GM21515 (cell line): ENCODE measurements at regions not wholly inside any gene's neighbourhood (a gene's known extent, or its start where the extent isn't known, plus 50 kb on each side); places are given as distances from the start of the nearest gene placed in this dataset.

Experiments used
- ATAC-seq: cut with Tn5 transposase; IDR thresholded peaks from one replicate; pipeline ENCODE4 v1.9.1; 2021; ENCODE audit not compliant: unreplicated experiment

DNA sequence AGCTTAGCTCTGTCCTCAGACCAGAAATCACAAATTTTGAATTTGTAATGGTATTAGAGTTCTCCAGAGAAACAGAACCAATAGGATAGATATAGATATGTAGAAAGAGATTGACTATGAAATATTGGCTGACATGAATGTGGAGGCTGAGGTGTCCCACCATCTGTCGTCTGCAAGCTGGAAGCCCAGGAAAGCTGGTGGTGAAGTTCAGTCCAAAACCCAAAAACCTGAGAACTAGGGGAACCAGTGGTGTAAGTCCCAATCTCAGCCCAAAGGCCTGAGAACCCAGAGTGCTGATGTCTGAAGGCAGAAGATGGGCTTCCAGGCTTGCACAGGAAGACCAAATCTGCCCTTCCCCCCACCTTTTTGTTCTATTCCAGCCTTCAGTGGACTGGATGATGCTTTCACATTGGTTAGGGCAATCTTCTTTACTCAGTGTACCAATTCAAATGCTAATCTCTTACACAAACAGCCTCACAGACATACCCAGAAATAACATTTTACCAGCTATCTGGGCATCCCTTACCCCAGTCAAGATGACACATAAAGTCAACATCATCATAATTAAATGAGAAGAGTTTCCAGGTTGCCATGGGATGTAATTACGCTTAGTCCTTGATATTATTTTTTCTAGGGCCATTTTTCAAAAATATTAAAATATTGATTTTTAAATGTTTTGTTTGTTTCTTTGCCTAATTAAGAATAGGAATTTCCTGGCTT, 570.8 kb downstream of the UTRN start:
- no peak for ATAC-seq

DNA sequence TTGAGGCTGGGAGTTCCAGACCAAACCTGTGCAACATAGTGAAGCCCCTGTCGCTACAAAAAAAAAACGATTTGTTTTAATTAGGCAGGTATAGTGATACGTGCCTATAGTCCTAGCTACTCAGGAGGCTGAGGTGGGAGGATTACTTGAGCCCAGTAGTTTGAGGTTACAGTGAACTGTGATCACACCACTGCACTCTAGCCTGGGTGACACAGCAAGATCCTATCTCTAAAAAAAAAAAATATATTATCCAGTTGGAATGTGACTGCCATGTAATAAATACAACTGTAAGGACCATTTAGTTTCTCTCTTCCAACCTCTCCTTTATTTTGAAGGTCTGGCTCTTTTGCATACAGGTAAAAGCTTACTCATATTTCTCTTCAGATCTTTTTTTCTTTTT, 571.5 kb downstream of the UTRN start:
- no peak for ATAC-seq

DNA sequence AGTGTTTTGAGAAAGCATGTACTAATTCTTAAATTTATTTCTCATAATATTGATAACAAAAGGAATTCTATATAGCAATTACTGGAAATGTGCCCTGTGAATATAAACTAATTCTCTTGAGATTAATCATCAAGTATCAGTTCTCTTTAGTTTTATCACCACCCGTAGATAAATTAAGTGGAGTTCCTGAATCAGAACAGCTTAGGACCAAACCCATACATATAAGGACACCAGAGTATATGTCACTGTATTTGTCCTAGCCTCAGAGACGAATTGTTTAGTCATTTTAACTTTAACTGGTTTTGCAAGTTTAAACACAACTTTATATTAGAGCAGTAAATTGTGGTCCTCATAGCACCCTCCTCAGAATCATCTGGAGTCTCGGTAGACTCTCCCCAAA, 572.0 kb downstream of the UTRN start:
- no peak for ATAC-seq

DNA sequence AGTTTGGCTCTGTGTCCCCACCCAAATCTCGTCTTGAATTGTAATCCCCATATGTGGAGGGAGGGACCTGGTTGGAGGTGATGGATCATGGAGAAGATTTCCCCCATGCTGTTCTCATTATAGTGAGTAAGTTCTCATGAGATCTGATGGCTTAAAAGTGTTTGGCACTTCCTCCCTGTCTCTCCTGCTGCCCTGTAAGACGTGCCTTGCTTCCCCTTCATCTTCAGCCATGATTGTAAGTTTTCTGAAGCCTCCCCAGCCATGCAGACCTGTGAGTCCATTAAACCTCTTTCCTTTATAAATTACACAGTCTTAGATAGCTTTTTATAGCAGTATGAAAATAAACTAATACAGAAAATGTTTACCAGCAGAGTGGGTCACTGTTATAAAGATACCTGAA, 577.6 kb downstream of the UTRN start:
- no peak for ATAC-seq

DNA sequence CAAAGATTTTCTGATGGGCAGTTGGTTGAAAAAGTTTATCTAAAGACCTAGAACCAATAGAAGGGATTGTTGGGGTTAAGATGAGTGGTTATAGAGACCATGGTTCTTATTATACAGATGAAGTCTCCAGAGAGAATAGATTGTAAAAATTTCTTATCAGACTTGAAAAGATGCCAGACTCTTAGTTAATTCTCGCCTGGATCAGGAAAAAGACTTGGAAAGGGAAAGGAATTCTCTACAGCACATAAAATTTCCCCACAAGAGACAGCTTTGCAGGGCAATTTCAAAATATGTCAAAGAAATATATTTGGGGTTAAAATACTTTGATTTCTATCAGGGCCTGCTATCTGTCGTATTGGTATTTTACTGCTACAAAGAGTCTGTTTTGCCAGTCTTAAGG, 582.6 kb downstream of the UTRN start:
- ATAC-seq = no peak

DNA sequence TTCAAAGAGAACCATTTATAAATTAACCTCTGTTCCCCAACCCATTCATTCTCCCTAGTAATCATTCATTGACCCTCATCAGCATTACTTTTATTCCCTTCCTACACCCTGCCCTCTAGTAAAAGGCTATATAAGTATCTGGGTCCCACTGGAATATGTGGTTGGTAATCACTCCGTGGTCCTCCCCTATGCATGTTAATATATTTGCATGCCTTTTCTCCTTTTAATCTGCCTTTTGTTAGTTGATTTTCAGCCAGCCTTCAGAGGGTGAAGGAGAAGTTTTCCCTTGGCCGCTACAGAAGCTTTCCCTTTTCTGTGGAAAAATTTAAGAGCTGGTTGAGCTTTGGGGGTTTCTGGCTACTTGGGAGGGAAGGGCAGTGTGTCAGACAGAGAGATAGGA, 585.6 kb downstream of the UTRN start:
- no peak for ATAC-seq

DNA sequence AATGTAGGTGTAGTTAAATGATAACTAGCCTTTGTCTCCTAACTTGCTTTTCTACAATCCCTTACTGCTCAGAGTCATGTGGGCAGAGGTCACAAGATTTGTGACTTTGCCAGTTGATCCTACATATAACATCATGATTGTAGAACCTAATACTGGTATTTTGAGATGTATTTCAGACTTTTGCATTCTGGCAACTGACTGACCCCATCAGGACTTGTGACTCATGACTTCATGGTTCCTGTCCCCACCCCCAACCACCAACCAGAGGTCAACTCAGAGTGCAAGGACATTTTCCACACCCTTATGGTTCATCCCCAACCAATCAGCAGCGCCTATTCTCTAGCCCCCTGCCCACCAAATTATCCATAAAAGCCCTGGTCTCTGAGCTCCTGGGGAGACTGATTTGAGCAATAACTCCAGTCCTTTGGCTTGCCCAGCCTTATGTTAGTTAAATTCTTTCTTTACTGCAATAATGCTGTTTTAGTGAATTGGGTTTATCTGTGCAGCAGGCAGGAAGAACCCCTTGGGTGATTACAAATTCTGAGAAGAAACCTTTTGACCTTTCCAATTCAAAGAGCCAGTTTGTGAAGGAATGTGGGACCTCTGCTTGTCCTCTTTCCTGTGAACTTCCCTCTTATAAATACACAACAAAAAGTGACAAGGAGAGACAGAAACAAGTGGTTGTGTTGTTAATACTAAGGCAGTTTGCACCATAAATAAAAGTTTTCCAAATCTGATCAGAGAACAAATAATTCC, 588.7 kb downstream of the UTRN start:
- no peak for ATAC-seq

DNA sequence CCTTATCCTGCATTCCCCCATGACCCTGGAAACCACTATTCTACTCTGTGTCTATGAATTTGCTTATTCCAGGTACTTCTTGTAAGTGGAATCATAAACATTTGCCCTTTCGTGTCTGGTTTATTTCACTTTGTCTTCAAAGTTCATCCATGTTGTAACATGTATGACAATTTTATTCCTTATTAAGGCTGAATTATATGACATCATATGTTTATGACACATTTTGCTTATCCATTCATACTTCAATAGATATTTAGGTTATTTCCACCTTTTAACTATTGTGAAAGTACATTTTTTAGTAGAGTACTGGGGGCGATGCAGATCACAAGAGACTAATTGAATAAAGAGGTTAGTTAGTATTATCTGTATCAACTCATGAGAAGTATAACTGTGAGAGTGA, 591.6 kb downstream of the UTRN start:
- no peak for ATAC-seq

DNA sequence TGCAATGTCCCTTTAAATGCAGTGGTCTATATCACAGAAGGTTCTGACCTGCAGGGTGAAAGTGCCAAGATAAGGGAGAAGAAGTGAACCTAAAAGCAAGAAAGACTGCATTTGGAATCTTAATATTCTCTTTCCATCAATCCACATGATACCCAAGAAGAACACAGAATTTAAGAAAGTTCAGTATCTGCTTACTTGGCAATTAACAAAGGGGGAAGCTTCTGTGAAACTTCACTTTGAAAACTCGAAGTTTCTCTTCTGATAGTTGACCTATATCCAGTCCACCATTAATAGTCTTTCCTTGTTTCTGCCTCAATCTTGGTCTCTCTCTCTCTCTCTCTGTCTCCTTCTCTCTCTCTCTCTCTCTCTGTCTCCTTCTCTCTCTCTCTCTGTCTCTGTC, 592.0 kb downstream of the UTRN start:
- ATAC-seq = no peak

DNA sequence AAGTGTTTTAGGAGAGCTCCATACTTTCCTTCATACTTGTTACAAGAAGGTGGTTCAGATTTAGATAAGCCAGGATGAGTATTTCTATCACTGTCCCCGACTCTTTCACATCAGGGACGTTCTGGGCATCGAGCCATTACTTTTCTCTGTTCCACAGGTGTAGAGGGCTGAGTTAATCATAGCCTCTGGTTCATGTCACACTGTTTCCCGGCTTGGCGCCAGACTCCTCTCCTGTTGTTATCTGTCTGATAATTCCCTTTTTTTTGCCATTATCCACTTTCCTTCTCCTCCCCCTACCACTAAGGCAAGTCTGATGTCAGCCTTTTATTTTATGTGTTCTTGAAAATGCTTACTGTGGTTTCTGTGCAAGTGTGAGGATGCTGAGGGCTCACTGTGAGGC, 593.4 kb downstream of the UTRN start:
- no peak for ATAC-seq

DNA sequence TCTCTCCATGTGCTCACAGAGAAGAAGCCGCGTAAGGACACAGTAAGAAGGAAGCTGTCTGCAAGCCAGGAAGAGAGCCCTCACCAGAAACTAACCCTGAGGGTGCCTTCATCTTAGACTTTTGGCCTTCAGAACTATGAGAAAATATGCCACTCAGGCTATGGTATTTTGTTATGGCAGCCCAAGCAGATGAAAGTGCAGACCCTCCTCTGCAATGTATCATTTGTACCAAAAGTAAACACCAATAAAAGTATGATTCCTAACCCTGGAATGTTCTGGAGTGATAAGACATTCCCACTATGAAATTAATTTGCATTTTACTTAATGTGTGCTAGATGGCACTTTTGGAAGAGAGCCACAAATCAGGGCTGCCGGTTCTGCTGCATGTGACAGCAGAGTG, 594.3 kb downstream of the UTRN start:
- ATAC-seq = no peak

DNA sequence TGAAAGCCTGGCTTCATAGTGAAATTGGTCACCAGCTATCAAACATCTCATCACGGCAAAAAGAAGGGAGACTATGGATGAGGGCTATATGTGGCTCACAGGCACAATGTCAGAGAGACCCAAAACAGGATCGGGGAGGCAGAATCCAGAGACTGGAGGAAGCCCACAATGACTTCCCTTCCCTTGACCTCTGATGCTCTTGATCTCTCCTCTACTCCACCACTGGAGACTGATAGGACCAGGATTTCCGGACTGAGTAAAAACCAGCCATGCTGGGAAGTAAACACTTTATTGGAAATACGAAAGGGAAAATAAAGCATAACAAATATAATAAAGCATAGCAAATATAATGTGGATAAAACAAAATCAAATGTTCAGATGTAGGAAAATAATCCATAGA, 597.3 kb downstream of the UTRN start:
- no peak for ATAC-seq

DNA sequence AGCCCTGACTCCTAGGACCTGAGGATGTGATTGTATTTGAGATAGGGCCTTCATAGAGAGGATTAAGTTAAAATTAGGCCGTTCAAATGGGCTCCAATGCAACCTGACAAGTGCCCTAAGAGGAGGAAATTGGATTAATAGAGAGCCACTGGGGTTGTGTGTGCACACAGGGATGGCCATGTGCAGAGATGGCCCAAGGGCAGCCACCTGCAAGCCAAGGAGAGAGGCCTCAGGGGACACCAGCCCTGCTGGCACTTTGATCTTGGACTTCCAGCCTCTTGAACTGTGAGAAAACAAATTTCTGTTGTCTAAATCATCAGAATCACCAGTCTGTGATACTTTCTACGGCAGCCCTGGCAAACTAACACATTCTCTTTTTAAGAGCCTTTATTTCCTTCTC, 598.8 kb downstream of the UTRN start:
- ATAC-seq = no peak

DNA sequence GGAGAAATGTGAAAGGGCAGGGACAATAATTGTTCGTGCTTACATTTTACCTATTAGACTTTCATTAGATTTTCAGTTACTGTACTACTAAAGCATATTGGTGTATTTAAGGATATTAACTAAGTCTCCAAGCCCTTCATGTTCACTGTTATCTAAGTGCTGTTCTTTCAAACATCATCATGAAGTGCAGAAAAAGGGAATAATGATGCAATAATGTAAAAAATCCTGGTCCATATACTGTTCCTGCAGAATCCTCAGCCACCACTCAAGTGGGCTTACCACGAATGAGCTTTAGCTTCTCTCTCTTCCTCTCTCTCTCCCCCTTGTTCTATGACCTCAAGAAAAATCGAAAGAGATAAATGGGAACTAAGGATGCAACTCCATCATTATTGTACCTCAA, 600.7 kb downstream of the UTRN start:
- ATAC-seq = no peak

DNA sequence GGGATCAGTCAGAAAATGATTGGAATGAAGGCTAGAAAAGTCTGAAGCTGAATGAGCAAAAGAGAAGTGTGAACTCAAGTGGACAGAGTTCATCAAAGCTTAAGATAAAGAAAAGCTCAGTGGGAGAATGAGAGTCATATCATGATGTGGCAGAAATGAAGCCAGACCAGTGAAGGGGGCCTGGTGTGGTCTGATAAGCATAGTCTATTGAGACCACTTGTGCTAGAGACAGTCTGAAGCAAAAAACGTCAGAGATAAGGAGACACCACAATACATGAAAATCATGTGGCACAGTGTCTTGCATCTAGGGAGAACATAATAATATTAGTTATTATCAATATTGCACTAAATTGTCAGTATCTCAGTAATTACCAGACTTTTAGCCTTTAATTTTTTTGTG, 601.5 kb downstream of the UTRN start:
- no peak for ATAC-seq

DNA sequence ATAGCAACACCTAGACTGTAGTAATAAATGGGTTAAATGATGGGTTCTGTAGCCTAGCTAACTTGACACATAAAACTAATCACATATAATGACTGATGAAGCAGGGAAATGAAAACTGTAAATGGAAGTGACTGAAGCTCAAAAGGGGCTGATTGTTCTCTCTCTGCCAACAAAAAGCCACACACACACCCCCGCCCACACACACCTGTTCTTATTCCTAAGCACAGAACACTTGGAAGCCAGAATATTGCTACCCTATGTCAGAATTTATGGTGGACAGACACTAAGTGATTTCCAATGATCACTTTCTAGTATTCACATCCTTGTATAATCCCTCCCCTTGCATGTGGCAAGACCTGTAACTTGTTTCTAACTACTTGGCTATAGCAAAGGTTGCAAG, 603.5 kb downstream of the UTRN start:
- no peak for ATAC-seq

DNA sequence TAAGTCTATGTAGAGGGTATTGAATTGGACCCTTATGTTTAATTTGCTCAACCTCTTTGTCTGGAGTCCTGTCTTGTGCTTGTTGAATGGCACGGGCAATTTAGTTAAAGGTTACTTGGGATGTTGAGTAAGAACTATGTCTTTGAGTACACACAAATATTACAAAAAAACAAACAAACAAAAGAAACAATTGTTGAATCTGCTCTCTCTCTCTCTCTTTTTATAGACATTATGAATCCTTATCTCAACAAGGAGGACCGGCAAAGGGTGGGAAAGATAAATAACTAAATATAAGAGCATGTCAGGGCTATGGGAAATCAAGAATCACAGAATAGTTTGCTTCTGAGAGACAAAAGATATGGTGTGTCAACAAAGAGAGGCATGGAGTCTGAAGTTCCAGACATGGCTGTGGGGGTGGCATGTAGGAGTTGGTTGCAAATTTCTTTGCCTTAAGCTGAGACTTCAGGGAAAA, 608.6 kb downstream of the UTRN start:
- no peak for ATAC-seq

DNA sequence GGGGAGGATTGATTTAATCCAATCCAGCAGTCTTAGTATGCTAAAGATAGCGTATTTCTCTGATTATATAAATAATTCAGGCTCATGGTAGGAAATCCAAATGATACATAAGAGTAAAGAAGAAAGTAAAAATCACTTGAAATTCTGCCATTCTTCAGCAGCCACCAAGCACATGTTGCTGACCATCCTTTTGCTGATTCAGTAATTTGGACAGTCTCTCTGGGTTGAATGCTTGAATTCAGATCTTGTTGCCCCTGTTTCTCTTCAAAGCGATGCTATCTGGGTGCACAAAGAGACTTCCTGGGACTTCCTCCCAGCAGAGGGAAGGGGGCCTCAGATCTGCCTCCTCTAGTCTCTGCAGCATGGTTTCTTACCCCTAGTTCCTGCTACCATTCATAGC, 609.1 kb downstream of the UTRN start:
- no peak for ATAC-seq

DNA sequence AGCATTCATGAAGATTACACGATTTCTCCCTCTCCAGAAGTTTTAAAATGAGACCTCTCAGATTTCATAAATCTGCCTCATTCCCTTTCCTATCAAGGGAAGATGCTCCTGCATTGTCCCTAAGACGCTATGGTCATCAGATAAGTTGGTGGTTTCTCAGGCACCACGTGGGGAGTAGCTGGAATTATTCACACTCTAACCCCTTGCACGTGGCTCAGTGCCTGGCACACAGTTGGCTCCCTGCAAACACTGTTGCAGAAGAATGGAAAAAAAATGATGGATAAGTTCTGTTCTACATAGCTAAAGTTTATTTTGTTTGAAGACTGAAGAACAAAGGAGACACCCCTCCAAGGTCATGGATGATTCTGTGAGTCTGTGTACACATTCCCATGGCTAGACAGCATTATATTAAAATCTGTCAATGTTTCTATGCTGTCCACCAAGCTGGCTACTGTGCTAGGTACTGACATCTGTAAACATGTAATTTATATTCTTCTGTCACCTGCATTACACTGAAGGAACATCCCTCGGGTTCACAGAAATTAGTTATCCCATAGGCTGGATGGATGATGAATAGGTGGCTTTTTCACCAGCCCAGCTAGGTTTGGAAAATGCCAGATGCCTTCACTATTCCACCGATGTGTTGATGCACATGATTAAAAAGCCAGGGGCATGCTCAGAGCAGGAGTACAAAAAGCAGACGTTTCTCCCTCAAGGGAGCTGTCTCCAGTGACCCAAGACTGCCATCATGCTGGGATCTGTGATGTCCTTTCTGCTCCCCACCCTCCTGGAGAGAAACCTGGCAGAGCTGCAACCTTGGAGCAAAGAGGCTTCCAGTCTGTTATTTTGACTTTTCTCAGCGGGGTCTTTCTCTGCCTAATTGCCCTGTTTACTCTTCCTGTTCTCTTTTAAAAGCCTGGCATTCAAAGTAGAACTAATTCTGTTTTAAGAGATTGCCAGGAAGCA, 610.5 kb downstream of the UTRN start:
- ATAC-seq = no peak

DNA sequence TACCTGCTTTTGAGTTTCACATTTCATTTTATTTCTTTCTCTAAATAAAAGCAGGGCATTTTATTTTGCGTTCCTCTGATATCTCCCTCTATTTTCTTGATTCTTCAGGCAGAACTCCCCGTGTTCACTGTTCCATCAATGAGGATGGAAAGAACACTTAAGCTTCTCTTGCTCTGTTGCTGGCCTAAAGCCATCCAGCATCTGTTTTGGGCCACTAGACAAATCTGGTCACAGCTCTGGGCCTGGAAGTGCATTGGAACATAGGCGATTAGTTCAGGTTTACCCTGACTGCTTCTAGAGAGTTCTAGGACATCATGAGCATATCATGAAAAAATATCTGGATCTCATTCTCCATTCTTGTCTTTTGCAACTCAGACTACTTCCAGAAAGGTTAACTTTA, 611.2 kb downstream of the UTRN start:
- no peak for ATAC-seq

DNA sequence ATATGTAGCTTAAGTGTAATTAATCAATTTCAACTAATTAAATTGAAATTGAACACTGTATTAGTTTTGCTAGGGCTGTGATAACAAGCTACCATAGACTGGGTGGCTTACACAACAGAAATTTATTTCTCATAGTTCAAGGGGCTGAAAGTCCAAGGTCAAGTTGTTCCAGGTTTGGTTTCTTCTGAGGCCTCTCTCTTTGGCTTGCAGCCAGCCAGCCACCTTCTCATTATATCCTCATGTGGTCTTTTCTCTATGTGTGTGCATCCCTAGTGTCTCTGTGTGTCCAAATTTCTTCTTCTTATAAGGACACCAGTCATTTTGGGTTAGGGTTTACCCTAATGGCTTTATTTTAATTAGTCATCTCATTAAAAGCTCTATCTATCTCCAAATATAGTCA, 611.7 kb downstream of the UTRN start:
- ATAC-seq = no peak
